ENCODE measurements at regions not wholly inside any gene's neighbourhood (a gene's known extent, or its start where the extent isn't known, plus 50 kb on each side); places are given as distances from the start of the nearest gene placed in this dataset.
"Not testable (repeated sequence)": the region's sequence is repeated elsewhere in the genome, so short reads cannot be mapped to it uniquely, and the experiment has no call there.

DNA sequence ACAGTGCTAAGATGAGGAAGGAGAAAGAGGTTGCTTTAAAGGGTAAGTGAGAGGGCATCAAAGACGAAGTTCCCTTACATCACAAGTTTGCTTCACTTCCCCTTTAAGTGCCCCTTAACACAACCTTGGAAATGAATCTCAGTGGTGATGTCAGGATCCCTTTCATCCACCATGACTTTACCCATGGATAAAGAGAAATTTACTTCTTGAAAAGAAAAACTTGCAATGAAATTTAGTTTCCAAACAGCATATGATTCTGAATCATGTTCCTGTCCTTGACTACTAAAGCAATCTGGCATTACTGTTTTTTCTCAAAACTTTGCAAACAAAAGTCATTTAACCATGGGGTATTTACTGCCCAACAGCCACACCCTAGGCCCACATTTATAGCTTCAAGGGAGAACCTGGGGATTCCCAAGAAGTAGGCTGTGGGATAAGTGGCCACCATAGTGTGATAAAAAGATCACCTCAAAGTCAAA is 135.9 kb downstream of the ITGB8 start:
- DNase-seq = no peak

- no peak for DNase-seq
These were observed 139.4 kb downstream of the ITGB8 start for GRCh38 chr7:20470082-20470481.

- DNase-seq = no peak
These were observed 140.0 kb downstream of the ITGB8 start for GRCh38 chr7:20470726-20471125.

DNA sequence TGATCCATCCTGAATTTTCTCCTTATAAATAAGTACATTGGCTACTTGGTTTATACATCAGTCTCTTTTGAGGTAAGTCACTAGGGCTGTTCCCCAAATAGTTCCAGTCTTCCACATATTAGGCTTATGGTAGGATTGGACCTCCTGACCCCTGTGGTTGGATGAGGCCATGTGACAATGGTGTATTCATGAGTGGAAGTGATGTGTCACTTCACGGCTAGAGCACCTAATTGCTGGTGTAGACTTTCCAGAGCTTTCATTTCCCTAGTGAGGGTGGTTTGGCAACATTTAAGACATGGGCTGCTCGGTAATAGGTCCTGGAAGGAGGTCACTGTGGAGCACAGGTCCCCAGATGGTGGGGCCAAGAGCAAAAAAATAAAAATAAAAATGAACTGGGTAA is 141.2 kb upstream of the ABCB5 start:
- no peak for DNase-seq

- no peak for DNase-seq
These were observed 139.7 kb upstream of the ABCB5 start for GRCh38 chr7:20475756-20476155.

DNA sequence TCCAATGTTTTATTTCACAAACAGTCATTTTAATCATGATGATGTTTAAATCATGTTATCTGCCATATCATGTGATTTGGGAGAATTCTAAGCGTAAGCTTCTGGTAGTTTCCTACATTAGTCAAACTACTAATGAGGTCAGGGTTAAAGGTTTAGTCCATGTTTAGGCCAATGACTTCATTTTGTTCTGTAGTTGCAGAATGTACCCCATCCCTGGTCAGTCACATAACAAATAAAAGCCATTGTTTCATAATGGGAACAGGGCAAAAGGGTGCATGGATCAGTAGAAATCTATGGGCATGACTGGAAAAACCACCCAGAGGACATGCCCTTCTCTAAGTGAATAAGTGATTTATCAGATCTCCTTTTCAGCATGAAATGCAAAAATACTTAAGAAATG is 138.4 kb upstream of the ABCB5 start:
- DNase-seq = no peak

GRCh38 chr7:20479706-20480105 is 135.8 kb upstream of the ABCB5 start:
- no peak for DNase-seq

DNA sequence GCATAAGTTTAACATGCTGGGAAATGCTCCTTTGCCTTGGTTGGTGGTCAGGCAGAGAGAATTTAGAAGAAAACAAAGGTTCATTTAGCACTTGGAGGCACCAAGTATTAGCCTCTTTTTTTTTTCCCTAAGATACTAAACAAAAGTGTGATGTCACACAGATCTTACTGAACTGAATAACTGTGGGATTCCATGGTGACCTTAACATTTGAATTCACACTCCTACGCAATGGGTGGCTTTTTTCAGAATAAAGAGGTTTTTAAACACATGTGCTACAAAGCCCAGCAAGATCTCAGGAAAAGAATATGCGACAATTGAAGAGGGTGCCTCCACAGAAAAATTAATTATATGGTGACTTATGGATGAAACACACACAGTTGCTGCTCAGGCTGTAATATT is 133.4 kb upstream of the ABCB5 start:
- DNase-seq = no peak

- DNase-seq = no peak
These were observed 131.1 kb upstream of the ABCB5 start for GRCh38 chr7:20484356-20484755.

DNA sequence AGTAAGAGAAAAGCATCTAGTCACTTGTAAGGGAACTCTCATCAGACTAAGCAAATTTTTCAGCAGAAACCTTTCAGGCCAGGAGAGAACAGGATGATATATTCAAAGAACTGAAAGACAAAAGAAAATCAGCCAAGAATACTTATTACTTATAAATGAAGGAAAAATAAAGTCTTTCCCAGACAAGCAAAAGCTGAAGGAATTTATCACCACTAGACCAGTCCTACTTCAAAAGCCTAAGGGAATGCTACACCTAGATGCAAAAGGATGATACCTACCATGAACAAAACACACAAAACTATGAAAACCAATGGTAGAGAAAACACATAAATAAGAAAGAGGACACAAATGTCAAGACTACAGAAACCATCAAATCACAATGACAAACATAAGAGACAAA is 126.6 kb upstream of the ABCB5 start:
- DNase-seq = no peak

GRCh38 chr7:20491284-20491683 is 124.2 kb upstream of the ABCB5 start:
- no peak for DNase-seq

GRCh38 chr7:20494566-20494965 is 120.9 kb upstream of the ABCB5 start:
- no peak for DNase-seq

GRCh38 chr7:20501473-20501872 is 114.0 kb upstream of the ABCB5 start:
- DNase-seq = not testable (repeated sequence)

GRCh38 chr7:20503278-20503950 is 112.1 kb upstream of the ABCB5 start:
- no peak for DNase-seq

GRCh38 chr7:20504060-20504459 is 111.4 kb upstream of the ABCB5 start:
- no peak for DNase-seq

- no peak for DNase-seq
These were observed 109.3 kb upstream of the ABCB5 start for GRCh38 chr7:20506175-20506574.

- DNase-seq = no peak
These were observed 108.3 kb upstream of the ABCB5 start for GRCh38 chr7:20507157-20507556.

DNA sequence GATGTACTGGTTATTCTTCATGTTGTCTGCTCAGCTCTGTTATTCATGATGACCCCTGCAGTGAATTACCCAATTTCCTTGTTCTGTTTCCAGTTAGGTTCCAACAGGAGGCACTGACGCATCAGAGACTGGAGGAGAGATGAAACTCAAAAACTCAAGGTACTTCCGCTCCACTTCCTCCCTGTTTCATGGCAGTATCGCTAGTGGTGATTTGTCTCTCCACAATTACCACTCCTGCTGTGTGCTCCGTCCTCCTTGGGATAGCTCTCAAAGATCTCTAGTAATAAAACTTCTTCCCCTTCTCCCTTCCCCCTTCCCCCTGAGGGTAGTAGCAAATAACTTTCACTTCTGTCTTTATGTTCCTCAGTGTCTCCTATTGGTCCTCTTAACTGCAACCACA is 107.4 kb upstream of the ABCB5 start:
- no peak for DNase-seq

- no peak for DNase-seq
These were observed 105.4 kb upstream of the ABCB5 start for GRCh38 chr7:20509892-20510572.

- no peak for DNase-seq
These were observed 104.9 kb upstream of the ABCB5 start for GRCh38 chr7:20510573-20510900.

GRCh38 chr7:20513341-20513740 is 102.1 kb upstream of the ABCB5 start:
- DNase-seq = no peak

GRCh38 chr7:20513897-20514296 is 101.6 kb upstream of the ABCB5 start:
- DNase-seq = no peak

DNA sequence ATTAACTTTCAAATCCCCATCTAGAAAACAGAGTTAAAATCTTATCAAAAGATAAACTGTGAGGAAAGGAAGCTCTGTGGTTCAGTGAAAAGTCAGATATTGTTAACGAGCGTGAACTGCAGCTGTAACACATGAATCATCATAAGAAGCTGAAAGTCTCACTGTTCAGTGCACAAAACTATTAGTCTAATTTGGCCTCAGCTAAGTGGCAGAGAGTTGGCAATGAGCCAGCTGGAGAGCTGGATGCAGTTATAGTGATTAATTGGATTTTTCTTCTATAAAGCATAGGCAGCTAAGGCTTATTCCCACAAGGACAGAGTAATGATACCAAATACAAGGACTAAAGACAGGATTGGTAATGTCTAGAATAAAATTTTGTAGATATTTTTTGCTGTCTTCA is 101.1 kb upstream of the ABCB5 start:
- DNase-seq = peak; percentile 64

GRCh38 chr7:20519645-20520044 is 95.8 kb upstream of the ABCB5 start:
- DNase-seq = no peak

DNA sequence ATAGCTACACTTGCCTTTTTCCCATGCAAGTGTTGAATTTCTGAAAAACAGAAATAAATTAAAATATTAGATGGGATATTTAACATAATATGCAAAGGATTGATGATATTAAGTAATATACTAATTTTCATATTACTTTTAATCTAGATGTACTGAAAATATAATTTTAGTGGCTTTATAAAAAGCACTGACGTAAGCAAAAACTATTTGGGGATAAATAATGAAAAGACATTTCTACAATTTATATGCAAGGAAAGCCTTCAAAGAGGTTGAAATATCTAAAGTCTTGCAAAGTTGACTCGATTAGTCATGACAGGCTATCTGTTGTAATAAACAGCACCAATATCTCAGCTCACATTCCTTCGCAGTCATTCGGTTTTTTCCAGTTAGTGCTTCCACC is 94.9 kb upstream of the ABCB5 start:
- DNase-seq = no peak

Measured in femur (tissue), 1 donor.